ENCODE measurements at regions not wholly inside any gene's neighbourhood (a gene's known extent, or its start where the extent isn't known, plus 50 kb on each side); places are given as distances from the start of the nearest gene placed in this dataset.

DNA sequence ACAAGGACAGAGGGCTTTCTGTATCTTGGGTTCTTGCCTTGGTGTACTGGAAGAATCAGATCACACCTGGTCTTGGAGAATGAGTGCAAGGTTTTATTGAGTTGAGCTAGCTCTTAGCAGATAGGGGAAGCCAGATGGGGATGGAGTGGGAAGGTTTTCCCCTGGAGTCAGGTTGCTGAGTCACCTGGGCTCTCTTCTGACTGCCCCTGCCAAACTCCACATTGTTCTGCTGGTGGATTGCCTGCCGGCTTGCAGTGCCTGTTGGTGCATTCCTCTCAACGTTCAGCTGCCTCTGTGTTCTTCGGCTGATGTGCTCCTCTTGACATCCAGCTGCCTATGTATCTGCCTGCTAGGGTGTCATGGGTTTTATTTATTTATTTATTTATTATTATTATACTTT is 1431.1 kb downstream of the CDH8 start:
- H3K27ac ChIP-seq = no peak overlapping the region

DNA sequence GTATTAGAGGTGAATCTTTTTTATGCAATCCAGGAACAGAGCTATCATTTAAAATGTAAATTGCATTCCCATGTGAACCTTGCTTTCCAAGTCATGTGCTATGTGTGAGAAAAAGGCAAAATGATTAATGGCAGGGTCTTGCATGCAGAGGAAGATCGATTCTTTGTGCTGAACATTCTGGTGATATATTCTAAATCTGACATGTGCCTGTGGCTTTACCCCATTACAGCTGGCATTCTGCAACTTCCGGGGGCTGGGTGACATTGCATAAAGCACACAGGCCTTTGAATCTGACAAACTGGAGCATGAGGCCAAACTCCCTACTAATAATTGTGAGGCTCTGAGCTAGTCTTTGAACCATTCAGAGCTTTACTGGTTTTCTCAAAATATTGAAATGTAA is 1449.7 kb downstream of the CDH8 start:
- no peak overlapping the region for H3K27ac ChIP-seq
- TF ChIP-seq ZFX (IDR thresholded peaks at IDR 0.05) (no peak), CTCF (conservative IDR thresholded peaks at IDR 0.05) (no peak)

More for the DNA sequence above, 1431.1 kb downstream of the CDH8 start:
- TF ChIP-seq ZFX (IDR thresholded peaks at IDR 0.05) (no peak), CTCF (conservative IDR thresholded peaks at IDR 0.05) (no peak)

- no peak overlapping the region for H3K27ac ChIP-seq
- no peak for TF ChIP-seq ZFX (IDR thresholded peaks at IDR 0.05)
- no peak for TF ChIP-seq CTCF (conservative IDR thresholded peaks at IDR 0.05)
Measured at GRCh38 chr16:60582528-60582927, 1453.7 kb downstream of the CDH8 start.

DNA sequence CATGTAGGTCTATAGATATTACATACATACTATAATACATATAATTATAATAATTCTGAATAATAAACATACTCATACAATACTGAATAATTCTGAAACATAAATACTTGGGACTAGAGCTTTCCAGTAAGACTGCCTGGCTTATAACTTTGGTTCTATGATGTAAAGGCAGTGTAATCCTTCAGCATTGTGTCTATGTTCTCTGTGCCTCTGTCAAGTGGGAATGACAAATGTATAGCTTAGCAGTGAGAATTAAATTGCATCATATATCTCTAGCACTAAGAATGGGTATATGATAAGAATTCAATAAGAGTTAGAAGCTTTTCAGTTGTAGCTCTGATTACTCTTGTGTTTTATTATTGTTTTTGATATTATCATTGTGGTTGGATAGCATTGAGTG is 1469.3 kb downstream of the CDH8 start:
- no peak overlapping the region for H3K27ac ChIP-seq
- TF ChIP-seq CTCF (conservative IDR thresholded peaks at IDR 0.05) (no peak), ZFX (IDR thresholded peaks at IDR 0.05) (no peak)

- TF ChIP-seq ZFX (IDR thresholded peaks at IDR 0.05) (no peak), CTCF (conservative IDR thresholded peaks at IDR 0.05) (no peak)
- no peak overlapping the region for H3K27ac ChIP-seq
Measured at GRCh38 chr16:60564588-60564987, 1471.7 kb downstream of the CDH8 start.

- TF ChIP-seq CTCF (conservative IDR thresholded peaks at IDR 0.05) (no peak), ZFX (IDR thresholded peaks at IDR 0.05) (no peak)
- no peak overlapping the region for H3K27ac ChIP-seq
Measured at GRCh38 chr16:60563166-60563565, 1473.1 kb downstream of the CDH8 start.

DNA sequence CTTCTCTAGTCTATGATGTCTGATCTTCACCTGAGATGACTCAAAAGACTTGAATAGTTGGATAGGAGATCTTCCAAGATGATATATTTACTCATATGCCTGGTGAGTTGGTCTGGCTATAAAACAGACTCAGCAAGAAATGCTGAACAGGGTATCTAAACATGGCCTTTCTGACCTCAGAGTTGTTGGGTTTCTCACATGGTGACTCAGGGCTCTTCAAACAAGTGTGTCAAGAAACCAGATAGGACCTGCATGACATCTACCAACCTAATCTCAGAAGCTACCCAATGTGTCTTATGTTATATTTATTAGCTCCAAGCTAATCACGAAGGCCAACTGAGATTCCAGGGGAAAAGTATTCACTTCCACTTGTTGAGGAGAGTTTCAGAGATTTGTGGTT is 1477.3 kb downstream of the CDH8 start:
- TF ChIP-seq ZFX (IDR thresholded peaks at IDR 0.05) (no peak), CTCF (conservative IDR thresholded peaks at IDR 0.05) (no peak)
- H3K27ac ChIP-seq = no peak overlapping the region
